Caco-2 (cell line): ENCODE measurements at regions not wholly inside any gene's neighbourhood (a gene's known extent, or its start where the extent isn't known, plus 50 kb on each side); places are given as distances from the start of the nearest gene placed in this dataset.

Experiments
- BruUV-seq: library from RNA; stranded (reverse); fragments of 400-500 nt; replicated peaks from 2 replicates; lab custom pipeline; 2021; lab: Mats Ljungman, UMichigan
- CTCF ChIA-PET: fragments of 300-600 bp; sonication (Branson Sonifier 250); formaldehyde crosslinking; loops from one replicate; lab custom pipeline; 2022; ENCODE audit warnings: antibody characterized with exemption; lab: Charles Lee
- POLR2A ChIA-PET: fragments of 300-600 bp; sonication (Branson Sonifier 250); formaldehyde crosslinking; loops from one replicate; lab custom pipeline; 2022; ENCODE audit warnings: antibody characterized with exemption; lab: Charles Lee
- DNase-seq, 2 experiments: peaks; one replicate each; pipeline versions ENCODE4 v3.0.0 to v3.0.0-alpha.2; 2020 to 2022
- H3K27me3 ChIP-seq: replicated peaks from 2 replicates; pipeline ENCODE4 v1.6.0; 2011; ENCODE audit warnings: low read length; ENCODE audit not compliant: control insufficient read depth, insufficient read depth
- H3K36me3 ChIP-seq: 2 replicates; pipeline ENCODE4 v1.5.1; 2011; ENCODE audit warnings: low read length; ENCODE audit not compliant: control insufficient read depth, insufficient read depth
- H3K4me1 ChIP-seq: fragments of 250-450 bp; sonication (Bioruptor Pico); 2 replicates; pipeline ENCODE4 v1.5.1; 2020; ENCODE audit warnings: mild to moderate bottlenecking
- H3K4me3 ChIP-seq: 2 replicates; pipeline ENCODE4 v1.5.1; 2011; ENCODE audit warnings: low read depth, mild to moderate bottlenecking, control low read depth, low read length
- H3K9me3 ChIP-seq: fragments of 250-450 bp; sonication (Bioruptor Pico); 2 replicates; pipeline ENCODE4 v1.5.1; 2020; ENCODE audit warnings: mild to moderate bottlenecking, moderate library complexity
- H3K27ac Mint-ChIP-seq: one replicate; pipeline ENCODE4 v1.8.0; 2022; ENCODE audit warnings: mixed read lengths; ENCODE audit not compliant: unreplicated experiment
- H3K27me3 Mint-ChIP-seq: one replicate; pipeline ENCODE4 v1.8.0; 2022; ENCODE audit warnings: mixed read lengths; ENCODE audit not compliant: insufficient read depth, unreplicated experiment
- H3K36me3 Mint-ChIP-seq: one replicate; pipeline ENCODE4 v1.8.0; 2022; ENCODE audit warnings: mild to moderate bottlenecking, mixed read lengths; ENCODE audit not compliant: insufficient read depth, unreplicated experiment
- H3K4me1 Mint-ChIP-seq: one replicate; pipeline ENCODE4 v1.8.0; 2022; ENCODE audit warnings: low read depth, mixed read lengths; ENCODE audit not compliant: unreplicated experiment
- H3K4me3 Mint-ChIP-seq: one replicate; pipeline ENCODE4 v1.8.0; 2022; ENCODE audit warnings: mild to moderate bottlenecking, moderate library complexity, mixed read lengths; ENCODE audit not compliant: unreplicated experiment
- H3K9me3 Mint-ChIP-seq: one replicate; pipeline ENCODE4 v1.8.0; 2022; ENCODE audit warnings: mixed read lengths; ENCODE audit not compliant: unreplicated experiment
- CTCF ChIP-seq, 2 experiments: fragments of 200-600 bp in 1 of 2; IDR thresholded peaks; 1 replicate in 1 of 2; 2 replicates in 1 of 2; pipeline versions ENCODE4 v1.5.1 to v1.8.0; 2011 to 2022; ENCODE audit warnings: antibody characterized with exemption in 1 of 2, control low read depth in 1 of 2, inconsistent platforms in 1 of 2, low read depth in 1 of 2, low read length in 1 of 2, mild to moderate bottlenecking in 1 of 2, moderate library complexity in 1 of 2; ENCODE audit not compliant: insufficient read depth in 1 of 2, severe bottlenecking in 1 of 2, unreplicated experiment in 1 of 2
- intact Hi-C: fragments of 100-400 bp; cut with micrococcal nuclease; formaldehyde crosslinking; loops from one replicate; pipeline ENCODE4 v1.10.0; 2022; ENCODE audit not compliant: unreplicated experiment

DNA sequence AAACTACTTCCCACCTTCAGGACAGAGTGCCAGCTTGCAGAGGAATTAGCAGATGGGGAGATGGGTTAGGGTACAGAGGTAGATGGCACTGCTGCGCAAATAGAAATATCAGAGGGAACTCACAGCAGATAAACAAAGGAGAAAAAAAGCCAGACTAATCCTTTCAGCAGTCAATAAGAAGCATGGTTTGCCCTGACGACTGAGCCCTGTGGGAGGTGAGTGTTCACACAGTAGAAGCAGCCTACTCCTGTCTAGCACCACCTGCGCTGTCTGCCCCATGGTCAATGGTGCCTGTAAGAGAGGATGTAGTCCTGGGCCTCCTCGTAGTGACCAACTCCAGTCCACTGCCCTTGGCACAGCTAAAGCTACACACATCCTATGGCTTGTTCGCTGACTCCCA lies 174.1 kb downstream of the IBTK start:
- Mint-ChIP-seq H3K9me3 (no peaks in the 10 kb centered on the region), H3K27me3 (no peaks in the 10 kb centered on the region), H3K4me1 (no peaks in the 10 kb centered on the region), H3K27ac (no peak overlapping the region), H3K4me3 (no peak overlapping the region), H3K36me3 (no peaks in the 10 kb centered on the region)
- Histone ChIP-seq H3K36me3 (no peaks in the 10 kb centered on the region), H3K4me3 (no peak overlapping the region), H3K4me1 (no peaks in the 10 kb centered on the region), H3K9me3 (no peaks in the 10 kb centered on the region), H3K27me3 (no peaks in the 10 kb centered on the region)
- no TSS peak for BruUV-seq
- ChIA-PET POLR2A (no interaction called here), CTCF (no interaction called here)
- TF ChIP-seq CTCF (IDR thresholded peaks at IDR 0.05; ENCODE audit: insufficient read depth in 1 of 2, low read depth in 1 of 2, low read length in 1 of 2, severe bottlenecking in 1 of 2, unreplicated experiment in 1 of 2) = no peak
- intact Hi-C loops = no loop called here
- no peak for DNase-seq

DNA sequence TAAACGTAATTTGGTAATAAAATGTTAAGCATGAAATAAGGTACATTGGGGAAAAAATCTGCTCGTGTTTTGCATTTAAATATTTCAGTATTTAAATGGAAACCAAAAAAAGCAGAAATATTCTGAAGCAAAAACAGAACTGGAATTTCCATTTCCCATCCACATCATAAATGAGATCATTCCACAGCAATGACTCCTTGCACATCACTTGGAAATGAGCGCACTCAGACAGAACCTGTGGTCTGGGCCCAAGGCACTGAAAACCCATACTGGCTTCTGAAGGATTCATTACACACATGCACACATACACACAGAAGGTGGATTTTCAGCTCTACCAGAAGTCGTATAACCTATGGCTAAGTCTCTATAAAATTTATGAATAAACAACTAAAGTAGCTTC lies 174.8 kb downstream of the IBTK start:
- H3K4me1 ChIP-seq = no peaks in the 10 kb centered on the region
- no peaks in the 10 kb centered on the region for H3K27me3 ChIP-seq
- TF ChIP-seq CTCF (IDR thresholded peaks at IDR 0.05; ENCODE audit: insufficient read depth in 1 of 2, low read depth in 1 of 2, low read length in 1 of 2, severe bottlenecking in 1 of 2, unreplicated experiment in 1 of 2) = no peak
- BruUV-seq = no TSS peak
- no peak overlapping the region for H3K4me3 ChIP-seq
- no peaks in the 10 kb centered on the region for H3K9me3 ChIP-seq
- no peak for DNase-seq
- intact Hi-C loops = no loop called here
- POLR2A ChIA-PET = no interaction called here
- H3K27me3 Mint-ChIP-seq = no peaks in the 10 kb centered on the region
- CTCF ChIA-PET = no interaction called here
- H3K4me3 Mint-ChIP-seq = no peak overlapping the region
- H3K9me3 Mint-ChIP-seq = no peaks in the 10 kb centered on the region
- no peak overlapping the region for H3K27ac Mint-ChIP-seq
- no peaks in the 10 kb centered on the region for H3K36me3 Mint-ChIP-seq
- H3K36me3 ChIP-seq = no peaks in the 10 kb centered on the region
- H3K4me1 Mint-ChIP-seq = no peaks in the 10 kb centered on the region

DNA sequence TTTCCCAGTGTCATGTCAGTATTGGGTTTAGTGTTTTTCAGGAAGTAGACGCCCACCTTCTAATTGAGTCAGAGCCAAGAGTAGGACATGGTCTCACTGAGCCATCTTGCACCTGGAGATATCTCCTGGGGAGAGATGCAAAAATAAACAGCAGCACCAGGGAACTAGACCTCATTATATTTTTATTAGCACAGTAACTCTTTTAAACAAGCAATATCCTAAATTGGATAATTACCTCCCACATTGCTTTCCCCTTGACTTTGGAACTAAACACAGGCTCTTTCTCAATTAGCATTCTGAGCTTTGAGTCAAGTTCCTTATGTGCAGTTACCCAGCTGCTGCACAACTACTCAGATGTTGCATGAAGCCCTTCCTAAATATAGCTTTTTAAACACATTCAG lies 175.4 kb downstream of the IBTK start:
- Mint-ChIP-seq H3K4me1 (no peaks in the 10 kb centered on the region), H3K9me3 (no peaks in the 10 kb centered on the region), H3K27me3 (no peaks in the 10 kb centered on the region), H3K36me3 (no peaks in the 10 kb centered on the region), H3K4me3 (no peak overlapping the region), H3K27ac (no peak overlapping the region)
- no peaks in the 10 kb centered on the region for H3K4me1 ChIP-seq
- POLR2A ChIA-PET = no interaction called here
- DNase-seq = no peak
- H3K4me3 ChIP-seq = no peak overlapping the region
- H3K36me3 ChIP-seq = no peaks in the 10 kb centered on the region
- no peaks in the 10 kb centered on the region for H3K9me3 ChIP-seq
- intact Hi-C loops = no loop called here
- no TSS peak for BruUV-seq
- H3K27me3 ChIP-seq = no peaks in the 10 kb centered on the region
- TF ChIP-seq CTCF (IDR thresholded peaks at IDR 0.05; ENCODE audit: insufficient read depth in 1 of 2, low read depth in 1 of 2, low read length in 1 of 2, severe bottlenecking in 1 of 2, unreplicated experiment in 1 of 2) = no peak
- CTCF ChIA-PET = no interaction called here
